ENCODE measurements at regions not wholly inside any gene's neighbourhood (a gene's known extent, or its start where the extent isn't known, plus 50 kb on each side); places are given as distances from the start of the nearest gene placed in this dataset.

DNA sequence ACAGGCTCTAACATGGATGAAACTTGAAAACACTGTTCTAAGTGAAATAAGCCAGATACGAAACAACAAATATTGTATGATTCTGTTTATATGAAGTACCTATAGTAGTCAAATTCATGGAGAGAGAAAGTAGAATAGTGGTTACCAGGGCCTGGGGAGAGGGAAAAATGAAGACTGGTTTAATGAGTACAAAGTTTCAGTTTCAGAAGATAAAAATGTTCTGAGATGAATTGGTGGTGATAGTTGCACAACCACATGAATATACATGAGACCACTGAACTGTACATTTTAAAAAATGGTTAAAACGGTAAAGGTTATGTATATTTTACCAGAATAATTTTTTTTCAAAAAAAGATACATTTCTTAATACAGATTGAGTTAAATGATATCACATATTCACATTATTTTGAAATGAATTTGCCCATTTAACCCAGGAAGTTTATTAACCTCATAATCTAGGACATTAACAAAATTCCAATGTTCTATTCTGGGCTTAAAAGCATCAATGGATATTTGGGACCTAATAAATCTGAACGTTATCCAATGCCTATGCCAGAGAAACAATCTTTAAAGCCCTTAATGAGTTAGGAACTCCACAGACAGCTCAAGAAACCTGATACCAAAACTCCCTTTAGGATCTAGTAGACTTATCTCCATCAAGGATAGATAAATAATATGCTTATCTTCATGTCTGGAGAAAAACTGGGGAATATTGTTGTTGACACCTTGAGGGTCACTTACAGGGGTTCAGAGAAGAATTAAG is 521.3 kb downstream of the EFNA5 start:
- H4K5ac ChIP-seq (ENCODE audit: insufficient read length, low read depth, low read length) = no peak overlapping the region
- no peak overlapping the region for H3K27ac Mint-ChIP-seq
- no peak overlapping the region for H3K4ac ChIP-seq (ENCODE audit: low read depth, low read length)
- no peaks in the 10 kb centered on the region for H3K36me3 Mint-ChIP-seq (ENCODE audit: insufficient read depth in 1 of 3, low read depth in 3 of 3)
- no peak overlapping the region for H3K27ac ChIP-seq (ENCODE audit: insufficient read length, low read depth, low read length)
- H2BK15ac ChIP-seq (ENCODE audit: low read depth, low read length) = no peak overlapping the region
- H2BK120ac ChIP-seq (ENCODE audit: low read depth, low read length, poor library complexity, severe bottlenecking) = no peak overlapping the region
- no peaks in the 10 kb centered on the region for H3K79me1 ChIP-seq (ENCODE audit: insufficient read depth, low read depth, low read length, poor library complexity, severe bottlenecking)
- H3K9ac ChIP-seq (ENCODE audit: extremely low read depth, insufficient read length, low read length) = no peak overlapping the region
- H3K79me2 ChIP-seq (ENCODE audit: insufficient read depth, low read length) = no peaks in the 10 kb centered on the region
- no peak overlapping the region for H4K91ac ChIP-seq (ENCODE audit: insufficient read length, low read depth, low read length)
- H4K8ac ChIP-seq (replicated peaks; ENCODE audit: insufficient read length, low read depth, low read length) = no peak overlapping the region
- H3K4me1 ChIP-seq (ENCODE audit: insufficient read depth, low read length) = no peaks in the 10 kb centered on the region
- H3K4me1 Mint-ChIP-seq = 0 out of 4 replicates have a peak, but pooled peaks cover 0 to 2% of the 10 kb centered on the region in 2 experiments
- H2BK12ac ChIP-seq (ENCODE audit: insufficient read length, low read depth, low read length) = no peak overlapping the region
- DNase-seq = no peak
- H4K20me1 ChIP-seq (ENCODE audit: control insufficient read depth, insufficient read depth, insufficient read length) = no peaks in the 10 kb centered on the region
- H3K23me2 ChIP-seq (ENCODE audit: insufficient read length, low read depth, low read length, poor library complexity, severe bottlenecking) = no peaks in the 10 kb centered on the region
- H3K27me3 ChIP-seq (ENCODE audit: insufficient read depth, low read length) = no peaks in the 10 kb centered on the region
- H3T11ph ChIP-seq (ENCODE audit: low read length) = no peak overlapping the region
- H3K27me3 Mint-ChIP-seq (ENCODE audit: low read depth) = no peaks in the 10 kb centered on the region
- no peak overlapping the region for H3K4me2 ChIP-seq (ENCODE audit: insufficient read depth, insufficient read length, low read length)
- no peak overlapping the region for H2AFZ ChIP-seq (ENCODE audit: low read length)
- no CpG with 5 or more reads among the region's 3 CpGs for WGBS (ENCODE audit: extremely low coverage, insufficient read length, low lambda C conversion rate)
- no peaks in the 10 kb centered on the region for H3K9me3 Mint-ChIP-seq
- H3K14ac ChIP-seq (ENCODE audit: insufficient read depth, low read length) = no peak overlapping the region
- H3K18ac ChIP-seq (ENCODE audit: insufficient read length, low read depth, low read length) = no peak overlapping the region
- no peaks in the 10 kb centered on the region for H3K9me3 ChIP-seq (ENCODE audit: control insufficient read depth, low read depth, low read length)
- H2BK5ac ChIP-seq (ENCODE audit: insufficient read length, low read length) = no peak overlapping the region
- H3K4me3 Mint-ChIP-seq = no peak overlapping the region
- H3K23ac ChIP-seq (ENCODE audit: insufficient read length, low read depth, low read length) = no peak overlapping the region
- no peak overlapping the region for H2BK20ac ChIP-seq (ENCODE audit: low read depth, low read length, poor library complexity, severe bottlenecking)
- TF ChIP-seq, protein P1, sequence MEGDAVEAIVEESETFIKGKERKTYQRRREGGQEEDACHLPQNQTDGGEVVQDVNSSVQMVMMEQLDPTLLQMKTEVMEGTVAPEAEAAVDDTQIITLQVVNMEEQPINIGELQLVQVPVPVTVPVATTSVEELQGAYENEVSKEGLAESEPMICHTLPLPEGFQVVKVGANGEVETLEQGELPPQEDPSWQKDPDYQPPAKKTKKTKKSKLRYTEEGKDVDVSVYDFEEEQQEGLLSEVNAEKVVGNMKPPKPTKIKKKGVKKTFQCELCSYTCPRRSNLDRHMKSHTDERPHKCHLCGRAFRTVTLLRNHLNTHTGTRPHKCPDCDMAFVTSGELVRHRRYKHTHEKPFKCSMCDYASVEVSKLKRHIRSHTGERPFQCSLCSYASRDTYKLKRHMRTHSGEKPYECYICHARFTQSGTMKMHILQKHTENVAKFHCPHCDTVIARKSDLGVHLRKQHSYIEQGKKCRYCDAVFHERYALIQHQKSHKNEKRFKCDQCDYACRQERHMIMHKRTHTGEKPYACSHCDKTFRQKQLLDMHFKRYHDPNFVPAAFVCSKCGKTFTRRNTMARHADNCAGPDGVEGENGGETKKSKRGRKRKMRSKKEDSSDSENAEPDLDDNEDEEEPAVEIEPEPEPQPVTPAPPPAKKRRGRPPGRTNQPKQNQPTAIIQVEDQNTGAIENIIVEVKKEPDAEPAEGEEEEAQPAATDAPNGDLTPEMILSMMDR (conservative IDR thresholded peaks at IDR 0.05) = no peak
- H3K56ac ChIP-seq (ENCODE audit: insufficient read length, low read depth, low read length) = no peak overlapping the region
- H2AK5ac ChIP-seq (ENCODE audit: insufficient read length, low read length) = no peak overlapping the region
